ENCODE measurements at regions not wholly inside any gene's neighbourhood (a gene's known extent, or its start where the extent isn't known, plus 50 kb on each side); places are given as distances from the start of the nearest gene placed in this dataset.

DNA sequence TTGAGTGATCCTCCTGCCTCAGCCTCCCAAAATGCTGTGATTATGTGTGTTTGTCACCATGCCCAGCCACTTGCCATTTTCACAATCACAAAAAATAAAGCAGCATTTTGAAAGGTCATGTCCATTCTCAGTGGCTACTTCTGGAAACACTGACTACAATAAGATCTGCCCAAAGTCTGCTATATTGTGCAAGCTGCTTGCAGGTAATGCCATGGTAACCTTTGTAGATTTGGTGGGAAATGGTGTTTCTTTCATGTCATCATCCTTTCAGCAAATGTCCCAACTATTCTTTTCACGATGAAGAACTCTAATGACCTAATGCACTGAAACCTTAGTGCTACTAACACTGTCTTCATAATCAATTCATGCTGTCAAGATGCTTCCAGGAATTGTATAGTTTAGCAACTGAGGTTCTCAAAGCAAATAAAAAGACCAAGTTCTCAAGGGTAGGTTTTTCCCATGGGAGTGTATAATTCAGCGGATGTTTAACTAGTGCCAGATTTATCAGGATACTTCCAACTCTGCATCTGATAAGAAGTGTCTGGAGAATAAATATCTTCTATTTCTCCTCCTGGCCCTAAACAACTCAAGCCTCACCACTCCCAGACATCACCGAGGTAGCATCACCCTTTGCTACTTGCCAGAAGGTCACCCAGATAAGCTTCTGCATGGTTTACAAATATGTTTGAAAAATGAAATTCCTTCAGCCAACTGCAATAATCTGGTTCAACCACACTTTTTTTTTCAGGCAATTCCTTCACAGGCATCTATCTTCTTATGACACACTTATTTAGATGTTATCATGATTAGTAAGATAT lies 132.0 kb upstream of the ZC3H11B start:
- TF ChIP-seq CTCF (IDR thresholded peaks at IDR 0.05 in 8 of 11, conservative IDR thresholded peaks at IDR 0.05 in 3 of 11) = no peak
- no peak for TF ChIP-seq POLR2AphosphoS5 (IDR thresholded peaks at IDR 0.05)
- no peak for TF ChIP-seq POLR2A (IDR thresholded peaks at IDR 0.05)
